Left cardiac atrium (tissue), 4 donors: ENCODE measurements at regions not wholly inside any gene's neighbourhood (a gene's known extent, or its start where the extent isn't known, plus 50 kb on each side); places are given as distances from the start of the nearest gene placed in this dataset.
A peak's percentile ranks its signal among the peaks of the same experiment; 100 is the strongest.
"Not testable (repeated sequence)": the region's sequence is repeated elsewhere in the genome, so short reads cannot be mapped to it uniquely, and the experiment has no call there.

Experiments used
- ATAC-seq, 2 donors: fragments of 200-7000 bp; cut with Tn5 transposase; one replicate each; pipeline ENCODE4 v1.9.1; 2020; ENCODE audit warnings: mild to moderate bottlenecking in 2 of 2, moderate library complexity in 2 of 2
- DNase-seq: peaks from one replicate; pipeline ENCODE4 v3.0.0-alpha.2; 2020
- intact Hi-C, 2 donors: fragments of 100-400 bp; cut with DNase I; formaldehyde crosslinking; loops; one replicate each; pipeline versions ENCODE4 v1.14.1 to v1.15.1; 2022 to 2023
- donor health status: DM: no; HTN: yes; CAD: no.
- donor health status: DM: no; HTN: yes; CAD: no; lungs with severe emphysema.
- donor health status: DM: yes; HTN: yes; CAD: no.
- donor health status: Dilated cardiomyopathy.

DNA sequence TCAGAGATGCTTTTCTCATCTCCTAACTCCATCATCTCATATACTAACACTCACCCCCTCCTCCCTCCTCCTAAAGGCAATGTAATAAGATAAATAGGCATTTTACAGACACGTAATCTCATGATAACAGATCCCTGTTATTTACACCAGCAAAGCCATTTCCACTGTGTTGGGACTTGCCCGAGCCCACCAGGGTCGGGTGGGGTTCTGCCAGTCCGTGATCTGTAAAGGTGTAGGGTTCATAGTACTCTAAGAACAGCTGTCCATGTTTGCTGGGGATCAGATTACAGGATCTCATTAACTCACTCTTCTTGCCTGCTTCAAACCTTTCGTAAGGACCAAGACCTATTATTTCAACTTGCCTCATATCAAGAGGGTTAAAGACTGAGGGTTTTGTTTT, 172.4 kb downstream of the FZD1 start:
- intact Hi-C loops, result no loop called here
- DNase-seq (no peak), ATAC-seq (no peak)

DNA sequence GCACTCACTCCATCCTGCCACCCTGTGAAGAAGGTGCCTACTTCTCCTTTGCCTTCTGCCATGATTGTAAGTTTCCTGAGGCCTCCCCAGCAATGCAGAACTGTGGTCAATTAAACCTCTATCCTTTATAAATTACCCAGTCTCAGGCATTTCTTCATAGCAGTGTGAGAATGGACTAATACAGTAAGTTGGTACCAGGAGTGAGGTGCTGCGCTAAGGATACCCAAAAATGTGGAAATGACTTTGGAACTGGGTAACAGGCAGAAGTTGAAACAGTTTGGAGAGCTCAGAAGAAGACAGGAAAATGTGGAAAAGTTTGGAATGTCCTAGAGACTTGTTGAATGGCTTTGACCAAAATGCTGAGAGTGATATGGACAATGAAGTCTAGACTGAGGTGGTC, 176.0 kb downstream of the FZD1 start:
- ATAC-seq, intact Hi-C loops, DNase-seq: not testable (repeated sequence)

DNA sequence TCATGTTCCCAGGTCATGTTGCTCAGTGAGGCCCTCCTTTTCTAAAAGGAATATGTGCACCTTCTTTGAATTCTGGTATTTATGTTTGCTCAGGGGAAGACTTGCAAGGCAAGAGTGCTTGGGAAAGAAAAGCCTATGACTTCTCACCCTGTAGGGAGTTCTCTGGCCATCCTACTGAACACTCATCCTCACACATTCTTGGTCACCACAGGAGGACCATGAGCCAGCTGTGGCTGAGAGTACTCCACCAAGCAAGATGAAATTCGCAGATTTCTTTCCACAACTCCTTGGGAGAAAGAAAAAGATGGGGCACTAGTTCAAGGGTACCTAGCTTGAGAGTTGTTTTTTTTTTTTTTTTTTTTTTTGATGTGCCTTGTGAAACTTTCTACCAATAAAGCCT, 179.6 kb downstream of the FZD1 start:
- peak in 1 of 2 donors; percentile 13 for ATAC-seq
- intact Hi-C loops, result no loop called here
- no peak for DNase-seq

DNA sequence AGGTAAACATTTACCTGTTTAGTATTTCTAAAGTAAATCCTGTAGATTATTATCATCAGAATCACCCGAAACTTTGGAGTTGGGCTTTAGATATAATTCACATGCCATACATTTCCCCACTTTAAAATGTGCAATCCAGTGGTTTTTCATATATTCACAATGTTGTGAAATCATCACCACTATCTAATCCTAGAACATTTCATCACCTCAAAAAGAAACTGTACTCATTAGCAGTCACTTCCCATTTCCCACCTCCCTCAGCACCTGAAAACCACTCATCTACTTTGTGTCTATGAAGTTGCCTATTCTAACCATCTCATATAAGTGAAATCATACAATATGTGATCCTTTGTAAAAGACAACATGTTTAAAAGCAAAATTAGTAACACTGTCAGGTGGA, 182.6 kb downstream of the FZD1 start:
- ATAC-seq (no peak), DNase-seq (no peak)
- intact Hi-C loops, result no loop called here

DNA sequence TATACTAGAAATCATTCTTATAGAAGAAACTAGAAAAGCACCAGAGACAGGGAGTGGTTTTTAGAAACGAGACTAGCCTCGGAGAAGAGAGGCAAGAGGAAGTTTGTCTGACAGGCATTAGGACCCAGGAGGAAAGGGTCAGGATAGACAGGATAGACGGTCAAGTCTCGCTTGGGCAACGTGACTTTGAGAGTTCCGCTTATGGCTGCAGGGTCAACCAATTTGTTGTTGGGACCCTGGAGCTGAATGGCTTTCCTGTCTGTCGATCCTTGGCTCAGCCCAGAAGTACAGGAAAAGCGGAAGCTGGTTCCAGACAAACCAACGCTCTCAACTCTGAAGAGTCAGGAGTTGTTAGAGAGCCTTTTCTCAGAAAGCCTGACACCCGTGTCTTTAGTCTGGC, 191.2 kb downstream of the FZD1 start:
- intact Hi-C loops, result no loop called here
- ATAC-seq, result no peak

DNA sequence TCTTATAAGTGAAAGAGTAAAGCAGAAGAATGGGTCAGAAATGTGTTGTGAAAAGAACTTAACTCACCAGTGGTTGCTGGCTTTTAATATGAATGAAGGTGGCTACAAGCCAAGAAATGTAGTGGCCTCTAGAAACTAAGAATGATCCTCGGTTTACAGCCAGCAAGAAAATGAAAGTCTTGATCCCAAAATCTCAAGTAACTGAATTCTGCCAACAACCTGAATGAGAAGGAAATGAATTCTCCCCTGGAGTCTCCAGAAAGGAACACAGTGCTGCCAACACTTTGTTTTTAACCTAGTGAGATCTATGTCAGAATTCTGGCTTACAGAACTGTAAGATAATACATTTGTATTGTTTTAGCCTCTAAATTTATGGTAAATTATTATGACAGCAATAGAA, 193.0 kb downstream of the FZD1 start:
- intact Hi-C loops, result no loop called here
- DNase-seq (no peak), ATAC-seq (no peak)

More for the DNA sequence above, 191.2 kb downstream of the FZD1 start:
- DNase-seq, result no peak

DNA sequence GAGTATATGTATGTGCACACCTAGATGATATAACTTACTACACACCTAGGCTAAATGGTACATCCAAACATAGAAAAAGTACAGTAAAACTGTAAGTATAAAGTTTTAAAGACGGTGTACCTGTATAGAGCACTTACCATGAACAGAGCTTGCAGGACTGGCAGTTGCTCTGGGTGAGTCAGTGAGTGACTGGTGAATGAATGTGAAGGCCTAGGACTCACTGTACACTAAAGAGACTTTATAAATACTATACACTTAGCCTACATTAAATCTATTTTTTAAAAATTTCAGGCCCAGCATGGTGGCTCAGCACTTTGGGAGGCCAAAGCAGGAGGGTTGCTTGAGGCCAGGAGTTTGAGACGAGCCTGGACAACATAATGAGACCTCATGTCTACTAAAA, 195.3 kb downstream of the FZD1 start:
- DNase-seq (no peak), ATAC-seq (no peak)
- intact Hi-C loops, result no loop called here

DNA sequence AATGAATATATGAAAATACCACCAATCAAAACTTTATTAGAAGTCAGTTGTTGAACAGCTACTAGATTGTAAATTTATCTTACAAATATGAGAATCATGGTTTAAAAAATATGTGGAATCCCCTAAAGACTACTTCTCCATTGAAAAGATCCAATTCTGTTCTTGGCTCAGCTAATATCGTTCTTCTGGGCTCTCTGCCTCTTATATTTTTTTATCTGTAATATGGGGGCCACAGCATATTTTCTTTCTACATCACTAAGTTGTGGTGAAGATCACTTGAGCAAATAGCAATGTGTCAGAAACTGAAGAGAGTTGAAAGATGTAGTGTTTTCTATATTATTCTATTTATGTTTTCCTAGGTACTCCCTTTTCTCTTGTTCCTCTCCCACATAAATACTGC, 198.1 kb downstream of the FZD1 start:
- intact Hi-C loops, result no loop called here
- no peak for DNase-seq
- no peak for ATAC-seq

DNA sequence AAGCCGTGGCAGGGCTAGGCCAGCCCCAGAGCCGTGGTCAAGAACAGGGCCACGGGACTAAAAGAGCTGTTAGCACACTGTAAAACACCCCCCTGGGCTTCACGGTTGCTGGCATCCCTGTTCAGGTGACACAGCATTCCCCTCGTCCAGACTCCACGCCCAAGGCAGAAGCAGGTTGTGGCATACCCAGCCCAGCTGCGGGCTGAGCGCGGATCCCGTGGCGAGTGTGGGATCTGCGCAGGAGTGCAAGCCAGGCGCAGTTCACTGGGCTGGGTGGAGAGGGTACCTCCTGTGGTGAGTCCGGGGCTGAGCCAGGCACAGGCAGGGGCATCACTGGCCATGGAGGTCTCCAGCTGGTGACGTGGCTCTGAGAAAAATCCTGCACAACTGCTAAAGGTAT, 199.1 kb downstream of the FZD1 start:
- intact Hi-C loops, result no loop called here
- ATAC-seq, result no peak

DNA sequence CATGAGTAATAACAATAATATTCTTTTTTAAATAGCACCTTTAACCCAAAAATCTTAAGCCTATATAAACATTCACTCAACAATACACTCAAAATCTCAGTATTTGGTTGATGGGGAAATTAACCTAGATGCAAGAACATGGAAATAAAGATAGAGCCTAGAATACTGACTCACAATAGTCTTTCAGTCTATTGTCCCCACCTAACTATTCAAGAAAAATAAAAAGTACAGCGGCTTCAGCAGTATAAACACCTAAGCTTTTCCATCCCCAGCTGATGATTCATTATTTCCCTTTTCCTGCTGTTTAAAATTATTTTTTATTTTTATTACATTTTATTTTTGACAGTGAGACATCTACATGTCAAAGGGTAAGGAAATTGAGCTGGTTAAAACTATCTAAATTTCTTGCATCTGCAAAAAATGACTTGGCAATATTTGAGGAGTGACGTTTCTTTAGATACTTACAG, 201.4 kb downstream of the FZD1 start:
- intact Hi-C loops, result no loop called here
- ATAC-seq (no peak), DNase-seq (no peak)

More for the DNA sequence above, 199.1 kb downstream of the FZD1 start:
- DNase-seq, result no peak

DNA sequence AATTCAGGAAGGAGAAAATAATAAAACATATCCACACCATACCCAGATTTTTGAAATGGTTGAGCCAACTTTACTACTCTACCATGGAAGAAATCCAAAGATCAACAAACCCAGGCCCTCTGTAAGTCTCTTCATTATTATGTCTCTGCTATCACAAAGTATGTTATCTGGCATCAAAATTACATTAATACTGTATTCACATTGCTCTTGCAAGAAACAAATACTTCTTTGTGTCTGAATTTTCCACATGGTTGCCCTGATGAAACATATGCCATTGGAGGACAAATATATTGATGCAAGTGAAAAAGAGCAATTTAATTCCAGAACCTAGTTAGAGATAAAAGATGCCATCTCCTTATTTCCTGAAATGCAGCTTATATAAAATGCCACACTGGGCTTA, 204.0 kb downstream of the FZD1 start:
- DNase-seq (no peak), ATAC-seq (no peak)
- intact Hi-C loops, result no loop called here

DNA sequence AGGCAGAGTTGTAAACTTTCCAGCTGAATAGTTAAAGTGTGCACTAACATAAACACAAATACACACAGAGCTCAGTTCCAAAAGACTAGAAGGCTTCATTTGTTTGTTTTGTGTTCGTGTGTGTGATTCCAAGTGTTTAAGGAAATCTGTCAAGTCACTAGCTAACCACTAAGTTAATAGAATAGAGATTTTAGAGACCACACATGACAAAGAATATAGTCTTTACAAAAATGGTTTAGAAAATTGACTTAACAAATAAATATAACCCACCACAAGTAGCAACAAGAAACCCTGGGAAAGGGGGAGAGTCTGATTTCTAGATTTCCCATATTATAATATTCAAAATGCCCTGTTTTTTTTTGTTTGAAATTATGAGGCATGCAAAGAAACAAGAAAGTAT, 209.4 kb downstream of the FZD1 start:
- ATAC-seq, result no peak
- intact Hi-C loops, result no loop called here
- DNase-seq, result no peak

DNA sequence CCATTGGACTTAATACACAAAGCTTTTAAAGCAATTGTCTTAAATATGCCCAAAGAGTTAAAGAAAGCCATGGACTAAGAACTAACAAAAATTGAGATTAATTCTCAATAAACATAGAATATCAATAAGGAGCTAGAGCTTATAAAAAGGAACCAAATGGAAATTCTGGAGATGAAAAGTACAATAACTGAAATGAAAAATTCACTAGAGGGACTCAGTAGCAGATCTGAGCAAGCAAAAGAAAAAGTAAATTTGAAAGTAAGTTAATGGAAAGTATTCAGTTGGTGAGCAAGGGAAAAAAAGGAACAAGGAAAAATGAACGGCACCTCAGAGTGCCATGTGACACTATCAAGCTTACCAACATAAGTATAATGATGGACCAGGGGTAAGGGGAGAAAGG, 209.8 kb downstream of the FZD1 start:
- intact Hi-C loops, result no loop called here
- ATAC-seq (no peak), DNase-seq (no peak)

DNA sequence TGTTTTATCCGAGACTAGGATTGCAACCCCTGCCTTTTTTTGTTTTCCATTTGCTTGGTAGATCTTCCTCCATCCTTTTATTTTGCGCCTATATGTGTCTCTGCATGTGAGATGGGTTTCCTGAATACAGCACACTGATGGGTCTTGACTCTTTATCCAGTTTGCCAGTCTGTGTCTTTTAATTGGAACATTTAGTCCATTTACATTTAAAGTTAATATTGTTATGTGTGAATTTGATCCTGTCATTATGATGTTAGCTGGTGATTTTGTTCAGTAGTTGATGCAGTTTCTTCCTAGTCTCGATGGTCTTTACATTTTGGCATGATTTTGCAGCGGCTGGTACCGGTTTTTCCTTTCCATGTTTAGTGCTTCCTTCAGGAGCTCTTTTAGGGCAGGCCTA, 216.2 kb downstream of the FZD1 start:
- DNase-seq, ATAC-seq, intact Hi-C loops: not testable (repeated sequence)

DNA sequence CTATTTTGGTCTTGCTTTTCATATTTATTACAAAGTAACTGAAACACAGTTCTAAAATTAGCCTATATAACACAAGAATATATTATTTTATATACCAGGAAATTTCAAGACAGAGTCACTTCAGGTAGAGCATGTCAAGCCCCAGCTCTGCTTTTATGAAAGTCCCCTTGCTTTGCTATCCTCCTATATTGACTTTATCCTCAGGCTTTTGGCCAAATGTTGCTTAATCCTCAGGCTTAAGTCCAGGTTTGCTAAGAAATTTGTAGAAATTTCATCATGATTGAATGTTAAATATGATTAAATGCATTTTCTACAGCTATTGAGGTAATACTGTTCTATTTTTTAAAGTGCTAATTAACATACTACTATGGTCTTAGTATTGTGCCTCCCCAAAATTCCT, 227.6 kb downstream of the FZD1 start:
- intact Hi-C loops, result no loop called here
- ATAC-seq, result no peak
- no peak for DNase-seq

DNA sequence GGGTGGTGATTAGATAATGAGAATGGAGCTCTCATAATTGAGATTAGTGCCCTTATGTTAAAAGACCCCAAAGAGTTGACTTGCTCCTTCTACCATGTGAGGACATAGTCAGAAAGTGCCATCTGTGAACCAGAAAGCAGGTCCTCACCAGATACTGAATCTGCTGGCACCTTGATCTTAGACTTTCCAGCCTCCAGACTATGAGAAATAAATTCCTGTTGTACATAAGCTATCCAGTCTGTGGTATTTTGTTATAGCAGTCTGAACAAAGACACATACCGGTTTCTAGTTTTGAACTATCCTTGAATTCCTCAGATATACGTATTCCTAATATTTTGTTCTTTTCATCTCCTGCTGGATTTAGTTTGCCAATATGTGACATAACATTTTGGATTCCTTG, 228.1 kb downstream of the FZD1 start:
- ATAC-seq (no peak), DNase-seq (no peak)
- intact Hi-C loops, result no loop called here

DNA sequence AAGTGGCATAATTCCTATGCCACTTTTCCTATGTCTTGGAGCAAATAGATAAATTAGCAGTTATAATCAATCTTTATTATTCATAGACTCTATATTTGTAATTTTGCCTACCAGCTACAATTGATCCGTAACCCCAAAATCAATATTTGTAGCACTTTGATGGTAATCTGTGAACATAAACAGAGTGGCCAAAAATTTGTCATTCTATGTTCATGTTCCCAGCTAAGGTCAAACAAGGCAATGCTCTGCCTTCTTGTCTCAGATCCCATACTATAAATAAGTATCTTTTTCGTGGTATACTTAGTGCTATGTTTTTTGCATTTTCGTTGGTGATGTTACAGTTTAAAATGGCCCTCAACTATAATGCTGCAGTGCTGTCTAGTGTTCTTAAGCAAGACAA, 228.5 kb downstream of the FZD1 start:
- no peak for DNase-seq
- no peak for ATAC-seq
- intact Hi-C loops, result no loop called here

DNA sequence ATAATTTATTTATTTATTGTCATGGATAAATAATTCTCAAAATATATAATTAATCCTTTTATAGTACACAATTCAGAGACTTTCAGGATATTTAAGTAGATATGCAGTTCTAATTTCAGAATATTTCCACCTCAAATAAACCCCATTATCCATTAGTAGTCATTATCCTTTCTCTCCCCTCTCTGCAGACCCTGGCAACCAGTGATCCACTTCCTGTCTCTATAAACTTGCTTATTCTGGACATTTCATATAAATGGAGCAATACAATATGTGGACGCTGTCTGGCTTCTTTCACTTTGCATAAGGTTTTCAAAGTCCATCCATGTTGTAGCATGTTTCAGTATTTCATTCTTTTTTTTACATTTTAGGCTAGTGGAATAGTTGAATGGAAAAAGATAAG, 230.2 kb downstream of the FZD1 start:
- ATAC-seq, result no peak

DNA sequence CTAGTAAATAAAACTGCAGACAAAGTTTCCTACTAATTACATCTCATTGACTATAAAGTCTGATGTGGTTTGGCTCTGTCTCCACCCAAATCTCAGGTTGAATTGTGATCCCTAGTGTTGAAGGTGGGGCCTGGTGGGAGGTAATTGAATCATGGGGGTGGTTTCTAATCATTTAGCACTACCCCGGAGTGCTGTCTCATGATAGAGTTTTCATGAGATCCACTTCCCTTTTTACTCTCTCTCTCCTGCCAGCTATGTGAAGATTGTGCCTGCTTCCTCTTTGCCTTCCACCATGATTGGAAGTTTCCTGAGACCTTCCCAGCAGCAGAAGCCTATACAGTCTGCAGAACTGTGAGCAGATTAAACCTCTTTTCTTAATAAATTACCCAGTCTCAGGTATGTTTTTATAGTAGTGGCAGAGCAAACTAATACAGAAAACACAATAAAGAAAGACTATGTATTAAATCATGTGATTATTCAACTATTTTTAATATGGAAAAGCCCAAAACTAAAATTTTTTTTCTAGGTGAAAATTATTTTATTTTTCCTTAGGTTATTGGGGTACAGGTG, 232.1 kb downstream of the FZD1 start:
- ATAC-seq, result no peak
- no peak for DNase-seq
- intact Hi-C loops, result no loop called here

More for the DNA sequence above, 230.2 kb downstream of the FZD1 start:
- intact Hi-C loops, result no loop called here
- DNase-seq, result no peak

DNA sequence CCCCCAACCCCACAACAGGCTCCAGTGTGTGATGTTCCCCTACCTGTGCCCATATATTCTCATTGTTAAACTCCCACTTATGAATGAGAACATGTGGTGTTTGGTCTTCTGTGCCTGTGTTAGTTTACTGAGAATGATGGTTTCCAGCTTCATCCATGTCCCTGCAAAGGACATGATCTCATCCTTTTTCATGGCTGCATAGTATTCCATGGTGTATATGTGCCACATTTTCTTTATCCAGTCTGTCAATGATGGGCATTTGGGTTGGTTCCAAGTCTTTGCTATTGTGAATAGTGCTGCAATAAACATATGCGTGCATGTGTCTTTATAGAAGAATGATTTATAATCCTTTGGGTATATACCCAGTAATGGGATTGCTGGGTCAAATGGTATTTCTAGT, 233.0 kb downstream of the FZD1 start:
- DNase-seq, intact Hi-C loops, ATAC-seq: not testable (repeated sequence)

DNA sequence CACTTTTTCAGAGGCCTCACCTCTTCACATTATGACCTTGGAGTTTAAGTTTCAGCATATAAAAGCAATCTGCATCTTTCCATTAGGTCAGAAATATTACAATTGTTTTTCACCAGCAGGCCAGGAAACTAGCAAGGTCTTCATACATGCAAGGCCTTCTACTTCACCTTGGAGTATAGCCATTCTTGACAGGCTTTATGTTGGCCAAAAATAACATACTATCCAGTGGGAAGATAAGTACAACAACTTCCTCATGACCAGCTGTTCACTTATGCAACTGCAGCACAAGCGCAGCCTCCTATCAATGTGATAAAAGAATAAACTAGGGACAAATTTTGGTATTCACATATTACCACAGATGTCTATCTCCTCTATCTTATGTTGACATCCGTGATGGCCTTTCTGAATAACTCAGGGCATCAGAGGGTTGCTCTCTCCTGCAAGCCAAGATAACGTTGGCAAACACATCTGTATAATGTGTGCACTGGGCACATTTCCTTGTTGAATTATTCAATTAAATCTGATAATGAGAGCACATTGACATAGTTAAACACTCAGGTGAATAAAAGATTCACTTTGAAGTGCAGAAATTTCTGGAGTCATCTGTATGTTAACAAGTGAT, 239.8 kb downstream of the FZD1 start:
- no peak for DNase-seq
- intact Hi-C loops, result no loop called here
- peak in 1 of 2 donors; percentile 72 for ATAC-seq
